B cell (primary cell): ENCODE measurements at regions not wholly inside any gene's neighbourhood (a gene's known extent, or its start where the extent isn't known, plus 50 kb on each side); places are given as distances from the start of the nearest gene placed in this dataset.

Source experiments
- EZH2 ChIP-seq: IDR thresholded peaks from 2 replicates; pipeline ENCODE4 v1.6.1; 2012; ENCODE audit warnings: borderline replicate concordance, low read depth, mild to moderate bottlenecking, moderate library complexity, low read length; ENCODE audit not compliant: insufficient read depth, poor library complexity, severe bottlenecking
- TF ChIP-seq, protein P1 (sequence below): fragments of 200-600 bp; IDR thresholded peaks from one replicate; pipeline ENCODE4 v1.8.0; 2022; ENCODE audit warnings: antibody characterized with exemption, mild to moderate bottlenecking

DNA sequence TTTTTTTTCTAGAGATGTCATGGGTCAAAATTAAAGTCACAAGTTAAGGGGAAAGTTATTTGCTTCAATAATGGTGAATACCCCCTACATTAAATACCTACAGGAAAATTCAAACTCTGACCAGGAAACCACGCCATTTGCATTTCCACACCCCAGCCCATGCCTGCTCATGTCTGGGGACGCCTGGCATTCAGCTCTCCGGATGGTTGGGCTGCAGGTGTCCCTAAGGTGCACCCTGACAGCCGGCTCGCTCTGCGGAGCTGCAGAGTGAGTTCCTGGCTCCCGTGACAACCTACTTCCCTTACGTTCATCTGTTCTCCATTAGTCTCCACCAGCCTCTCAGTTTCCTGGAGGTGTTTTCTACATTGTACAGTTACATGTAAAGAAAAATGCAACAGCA, 122.7 kb upstream of the RIOK3 start:
- TF ChIP-seq, protein P1, sequence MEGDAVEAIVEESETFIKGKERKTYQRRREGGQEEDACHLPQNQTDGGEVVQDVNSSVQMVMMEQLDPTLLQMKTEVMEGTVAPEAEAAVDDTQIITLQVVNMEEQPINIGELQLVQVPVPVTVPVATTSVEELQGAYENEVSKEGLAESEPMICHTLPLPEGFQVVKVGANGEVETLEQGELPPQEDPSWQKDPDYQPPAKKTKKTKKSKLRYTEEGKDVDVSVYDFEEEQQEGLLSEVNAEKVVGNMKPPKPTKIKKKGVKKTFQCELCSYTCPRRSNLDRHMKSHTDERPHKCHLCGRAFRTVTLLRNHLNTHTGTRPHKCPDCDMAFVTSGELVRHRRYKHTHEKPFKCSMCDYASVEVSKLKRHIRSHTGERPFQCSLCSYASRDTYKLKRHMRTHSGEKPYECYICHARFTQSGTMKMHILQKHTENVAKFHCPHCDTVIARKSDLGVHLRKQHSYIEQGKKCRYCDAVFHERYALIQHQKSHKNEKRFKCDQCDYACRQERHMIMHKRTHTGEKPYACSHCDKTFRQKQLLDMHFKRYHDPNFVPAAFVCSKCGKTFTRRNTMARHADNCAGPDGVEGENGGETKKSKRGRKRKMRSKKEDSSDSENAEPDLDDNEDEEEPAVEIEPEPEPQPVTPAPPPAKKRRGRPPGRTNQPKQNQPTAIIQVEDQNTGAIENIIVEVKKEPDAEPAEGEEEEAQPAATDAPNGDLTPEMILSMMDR, result no peak
- TF ChIP-seq EZH2, result no peak
